Spleen (tissue), 11 donors: ENCODE measurements at regions not wholly inside any gene's neighbourhood (a gene's known extent, or its start where the extent isn't known, plus 50 kb on each side); places are given as distances from the start of the nearest gene placed in this dataset.

Experiments
- DNase-seq: peaks from one replicate; pipeline ENCODE4 v3.0.0-alpha.2; 2020
- H3K27ac ChIP-seq, 8 donors: fragments of 200-600 bp; sonication (generic) in 7 of 8; 1 replicate in 4 of 8; 2 replicates in 4 of 8; pipeline versions ENCODE4 v1.5.0 to v1.8.0; 2016 to 2021; ENCODE audit warnings: inconsistent platforms in 4 of 8, mild to moderate bottlenecking in 4 of 8, moderate library complexity in 1 of 8
- H3K27me3 ChIP-seq, 7 donors: fragments of 200-600 bp; sonication (generic) in 6 of 7; replicated peaks in 1 of 7; 1 replicate in 4 of 7; 2 replicates in 3 of 7; pipeline versions ENCODE4 v1.5.0 to v1.8.0; 2016 to 2021; ENCODE audit warnings: inconsistent platforms in 3 of 7, mild to moderate bottlenecking in 1 of 7
- H3K36me3 ChIP-seq, 6 donors: fragments of 200-600 bp; sonication (generic) in 5 of 6; 1 replicate in 4 of 6; 2 replicates in 2 of 6; pipeline versions ENCODE4 v1.5.0 to v1.8.0; 2016 to 2021; ENCODE audit warnings: inconsistent platforms in 2 of 6
- H3K4me1 ChIP-seq, 6 donors: fragments of 200-600 bp; sonication (generic) in 5 of 6; 1 replicate in 3 of 6; 2 replicates in 3 of 6; pipeline versions ENCODE4 v1.5.0 to v1.8.0; 2016 to 2021; ENCODE audit warnings: inconsistent platforms in 3 of 6
- H3K4me3 ChIP-seq, 8 donors: fragments of 200-600 bp; sonication (generic) in 7 of 8; 1 replicate in 4 of 8; 2 replicates in 4 of 8; pipeline versions ENCODE4 v1.5.0 to v1.8.0; 2016 to 2021; ENCODE audit warnings: inconsistent platforms in 4 of 8, mild to moderate bottlenecking in 4 of 8, moderate library complexity in 2 of 8
- H3K9me3 ChIP-seq, 8 donors: fragments of 200-600 bp; sonication (generic) in 7 of 8; 1 replicate in 4 of 8; 2 replicates in 4 of 8; pipeline versions ENCODE4 v1.5.0 to v1.8.0; 2016 to 2021; ENCODE audit warnings: inconsistent platforms in 4 of 8
- POLR2A ChIP-seq, 3 donors: fragments of 450-650 bp; IDR thresholded peaks; one replicate each; pipeline ENCODE4 v1.5.1; 2017; ENCODE audit warnings: antibody characterized with exemption in 3 of 3, mild to moderate bottlenecking in 1 of 3
- POLR2AphosphoS5 ChIP-seq, 3 donors: sonication (generic); formaldehyde crosslinking; IDR thresholded peaks; one replicate each; pipeline ENCODE4 v1.5.1; 2017; ENCODE audit warnings: antibody characterized with exemption in 3 of 3
- WGBS, 5 donors: extraction: QIAGEN DNeasy Blood & Tissue Kit in 3 of 5; methylation state at CpG; one replicate each; pipeline versions ENCODE4 v1.1.5 to v1.1.7; 2013 to 2018; 5-methylcytosine and 5-hydroxymethylcytosine counted together
- intact Hi-C: fragments of 100-400 bp; cut with DNase I; formaldehyde crosslinking; loops from one replicate; pipeline ENCODE4 v1.15.0; 2023; ENCODE audit warnings: low total_unique reads
- TF ChIP-seq, protein P1 (sequence below), 11 experiments: fragments of 200-600 bp in 7 of 11; fragments of 450-650 bp in 4 of 11; sonication (generic) in 4 of 11; IDR thresholded peaks in 8 of 11; conservative IDR thresholded peaks in 3 of 11; 1 replicate in 7 of 11; 2 replicates in 4 of 11; pipeline versions ENCODE4 v1.4.0 to v1.8.0; 2016 to 2021; ENCODE audit warnings: antibody characterized with exemption in 11 of 11, inconsistent platforms in 4 of 11, mild to moderate bottlenecking in 1 of 11
- donor health status: healthy with polysubstance abuse.
- donor health status: DM: no; HTN: no; CAD: no; lungs with moderate emphysema.
- donor health status: DM: no; HTN: no; CAD: no.
- donor health status: Bipolar disorder and iron deficiency.
- donor health status: healthy.
- donor health status: DM: no; HTN: no; CAD: no.
- donor health status: DM: yes; HTN: yes; CAD: no.

DNA sequence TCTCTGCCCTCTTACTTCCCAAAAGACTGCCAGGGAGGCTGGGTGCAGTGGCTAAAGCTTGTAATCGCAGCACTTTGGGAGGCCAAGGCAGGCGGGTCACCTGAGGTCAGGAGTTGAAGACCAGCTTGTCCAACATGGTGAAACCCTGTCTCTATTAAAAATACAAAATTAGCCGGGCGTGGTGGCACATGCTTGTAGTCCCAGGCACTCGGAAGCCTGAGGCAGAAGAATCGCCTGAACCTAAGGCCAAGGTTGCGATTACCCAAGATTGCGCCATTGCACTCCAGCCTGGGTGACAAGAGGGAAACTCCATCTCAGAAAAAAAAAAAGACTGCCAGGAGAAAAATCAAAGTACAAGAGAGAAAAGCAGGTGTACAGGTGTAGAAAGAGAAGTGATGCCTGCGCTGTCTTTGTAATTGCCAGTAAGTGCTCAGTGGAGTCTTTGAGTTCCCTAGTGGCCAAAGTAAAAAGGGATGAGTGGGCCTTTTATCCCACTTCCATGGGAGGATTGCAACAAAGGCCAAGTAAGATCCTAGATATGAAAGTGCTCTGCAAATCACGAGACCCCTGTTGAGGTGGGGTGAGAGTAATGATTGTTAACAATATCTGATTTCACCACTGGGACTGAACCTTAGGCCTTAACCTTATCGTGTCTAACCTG, 94.7 kb upstream of the WNT4 start:
- TF ChIP-seq, protein P1, sequence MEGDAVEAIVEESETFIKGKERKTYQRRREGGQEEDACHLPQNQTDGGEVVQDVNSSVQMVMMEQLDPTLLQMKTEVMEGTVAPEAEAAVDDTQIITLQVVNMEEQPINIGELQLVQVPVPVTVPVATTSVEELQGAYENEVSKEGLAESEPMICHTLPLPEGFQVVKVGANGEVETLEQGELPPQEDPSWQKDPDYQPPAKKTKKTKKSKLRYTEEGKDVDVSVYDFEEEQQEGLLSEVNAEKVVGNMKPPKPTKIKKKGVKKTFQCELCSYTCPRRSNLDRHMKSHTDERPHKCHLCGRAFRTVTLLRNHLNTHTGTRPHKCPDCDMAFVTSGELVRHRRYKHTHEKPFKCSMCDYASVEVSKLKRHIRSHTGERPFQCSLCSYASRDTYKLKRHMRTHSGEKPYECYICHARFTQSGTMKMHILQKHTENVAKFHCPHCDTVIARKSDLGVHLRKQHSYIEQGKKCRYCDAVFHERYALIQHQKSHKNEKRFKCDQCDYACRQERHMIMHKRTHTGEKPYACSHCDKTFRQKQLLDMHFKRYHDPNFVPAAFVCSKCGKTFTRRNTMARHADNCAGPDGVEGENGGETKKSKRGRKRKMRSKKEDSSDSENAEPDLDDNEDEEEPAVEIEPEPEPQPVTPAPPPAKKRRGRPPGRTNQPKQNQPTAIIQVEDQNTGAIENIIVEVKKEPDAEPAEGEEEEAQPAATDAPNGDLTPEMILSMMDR (IDR thresholded peaks at IDR 0.05 in 8 of 11, conservative IDR thresholded peaks at IDR 0.05 in 3 of 11) = no peak
- TF ChIP-seq POLR2AphosphoS5 (IDR thresholded peaks at IDR 0.05) (no peak), POLR2A (IDR thresholded peaks at IDR 0.05) (no peak)
- Histone ChIP-seq H3K27me3 (peaks cover 0 to 47% (median 0%) of the 10 kb centered on the region in 7 donors), H3K4me3 (no peak overlapping the region), H3K9me3 (no peaks in the 10 kb centered on the region), H3K4me1 (no peaks in the 10 kb centered on the region), H3K36me3 (no peaks in the 10 kb centered on the region), H3K27ac (no peak overlapping the region)
- DNase-seq = no peak
- intact Hi-C loops = no loop called here
- 84 to 95% (median 86%) methylated on average over 11 of the region's 11 CpGs for WGBS, 5 donors

DNA sequence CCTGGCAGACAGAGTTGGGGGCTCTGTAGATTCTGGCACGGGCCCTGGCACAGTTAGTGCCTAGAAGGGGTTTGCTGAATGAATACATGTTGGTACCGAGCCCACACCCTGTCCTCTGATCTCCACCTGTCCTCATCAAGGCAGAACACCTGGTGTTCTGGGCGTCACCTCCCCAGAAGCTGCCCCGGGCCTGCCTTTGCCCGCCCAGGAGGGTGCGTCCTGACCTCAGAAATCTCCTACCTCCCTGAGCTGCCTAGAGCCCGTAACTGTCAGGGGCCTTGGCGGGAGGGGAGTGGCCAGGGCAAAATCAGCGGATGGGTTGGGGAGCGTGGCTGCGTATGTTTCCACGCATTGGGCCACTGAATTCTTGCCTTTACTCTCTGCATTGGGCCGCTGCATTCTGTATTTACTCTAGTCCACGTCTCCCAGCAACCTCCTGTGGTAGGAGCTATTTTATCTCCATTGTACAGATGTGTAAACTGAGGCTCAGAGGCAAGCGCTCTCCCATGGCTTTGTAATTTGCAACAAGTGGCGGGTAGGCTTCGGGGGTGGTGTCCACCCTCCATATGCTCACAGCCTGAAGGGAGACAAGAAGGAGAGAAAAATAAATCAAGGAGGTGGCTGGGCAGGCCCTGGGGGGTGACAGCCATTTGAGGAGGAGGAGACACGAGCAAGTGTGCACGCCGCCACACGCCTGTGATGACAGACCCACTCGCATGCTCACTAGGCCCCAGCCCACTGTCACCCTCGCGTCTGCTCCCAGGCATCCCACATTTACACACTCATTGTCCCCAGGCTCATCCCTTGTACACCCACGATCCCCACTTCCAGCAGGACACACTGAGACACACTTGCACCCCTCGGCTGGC, 95.7 kb upstream of the WNT4 start:
- peaks cover 0 to 40% (median 0%) of the 10 kb centered on the region in 7 donors for H3K27me3 ChIP-seq
- no peak overlapping the region for H3K4me3 ChIP-seq
- intact Hi-C loops = no loop called here
- no peak for TF ChIP-seq POLR2AphosphoS5 (IDR thresholded peaks at IDR 0.05)
- TF ChIP-seq POLR2A (IDR thresholded peaks at IDR 0.05) = no peak
- TF ChIP-seq, protein P1 (IDR thresholded peaks at IDR 0.05 in 8 of 11, conservative IDR thresholded peaks at IDR 0.05 in 3 of 11) = no peak
- H3K27ac ChIP-seq = no peak overlapping the region
- WGBS, 5 donors = 86 to 95% (median 92%) methylated on average over 25 to 26 of the region's 26 CpGs
- no peaks in the 10 kb centered on the region for H3K4me1 ChIP-seq
- no peaks in the 10 kb centered on the region for H3K9me3 ChIP-seq
- H3K36me3 ChIP-seq = no peaks in the 10 kb centered on the region
- DNase-seq = no peak

GRCh38 chr1:22239378-22239777, 96.5 kb upstream of the WNT4 start:
- Histone ChIP-seq H3K27ac (no peak overlapping the region), H3K36me3 (no peaks in the 10 kb centered on the region), H3K27me3 (peaks cover 0 to 36% (median 0%) of the 10 kb centered on the region in 7 donors), H3K4me1 (no peaks in the 10 kb centered on the region), H3K9me3 (no peaks in the 10 kb centered on the region), H3K4me3 (no peak overlapping the region)
- TF ChIP-seq POLR2A (IDR thresholded peaks at IDR 0.05) (no peak), POLR2AphosphoS5 (IDR thresholded peaks at IDR 0.05) (no peak)
- TF ChIP-seq, protein P1 (IDR thresholded peaks at IDR 0.05 in 8 of 11, conservative IDR thresholded peaks at IDR 0.05 in 3 of 11) = no peak
- WGBS, 5 donors = 81 to 94% (median 90%) methylated on average over 3 to 11 of the region's 11 CpGs
- DNase-seq = no peak
- intact Hi-C loops = no loop called here

DNA sequence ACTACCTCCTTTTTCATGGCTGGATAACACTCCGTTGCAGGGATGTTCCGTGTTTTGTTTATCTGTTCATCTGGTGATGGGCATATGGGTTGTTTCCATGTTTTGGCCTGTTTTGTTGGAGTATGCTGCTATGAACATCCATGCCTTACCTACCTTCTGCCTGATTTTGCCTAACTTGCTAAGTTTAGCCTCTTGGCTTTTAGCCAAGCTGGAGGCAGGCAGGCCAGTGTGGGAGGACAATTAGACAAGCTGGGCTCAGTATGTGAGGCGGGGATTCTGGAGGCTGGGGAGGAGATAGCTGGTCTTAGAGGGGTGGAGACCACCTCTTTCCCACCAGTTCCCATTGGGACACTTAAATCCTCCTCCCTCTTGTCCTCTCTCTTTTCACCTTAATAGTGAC, 98.4 kb upstream of the WNT4 start:
- Histone ChIP-seq H3K27ac (no peak overlapping the region), H3K4me1 (no peaks in the 10 kb centered on the region), H3K9me3 (no peaks in the 10 kb centered on the region), H3K27me3 (peaks cover 0 to 23% (median 0%) of the 10 kb centered on the region in 7 donors), H3K36me3 (no peaks in the 10 kb centered on the region), H3K4me3 (no peak overlapping the region)
- 75 to 89% (median 79%) methylated on average over 3 of the region's 3 CpGs for WGBS, 5 donors
- TF ChIP-seq POLR2AphosphoS5 (IDR thresholded peaks at IDR 0.05) (no peak), POLR2A (IDR thresholded peaks at IDR 0.05) (no peak)
- TF ChIP-seq, protein P1 (IDR thresholded peaks at IDR 0.05 in 8 of 11, conservative IDR thresholded peaks at IDR 0.05 in 3 of 11) = no peak
- DNase-seq = no peak
- intact Hi-C loops = no loop called here
